ENCODE measurements at regions not wholly inside any gene's neighbourhood (a gene's known extent, or its start where the extent isn't known, plus 50 kb on each side); places are given as distances from the start of the nearest gene placed in this dataset.

DNA sequence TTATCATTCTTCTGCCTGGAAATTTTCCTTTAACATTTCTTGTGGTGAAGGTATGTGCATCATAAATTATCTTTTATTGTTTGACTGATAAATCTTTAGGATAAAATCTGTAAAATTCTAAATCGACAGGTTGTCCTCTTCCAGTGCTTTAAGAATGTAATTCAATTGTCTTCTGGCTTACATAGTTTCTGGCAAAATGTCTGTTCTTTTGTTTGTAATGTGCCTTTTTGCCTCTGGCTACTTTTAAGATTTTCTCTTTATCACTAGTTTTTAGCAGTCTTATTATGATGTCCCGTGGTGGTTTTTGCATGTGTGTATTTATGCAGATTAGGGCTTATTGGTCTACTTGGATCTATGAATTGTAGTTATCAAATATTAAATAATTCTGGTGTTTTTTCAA, 203.6 kb upstream of the COPS8 start:
- DNase-seq = no peak

DNA sequence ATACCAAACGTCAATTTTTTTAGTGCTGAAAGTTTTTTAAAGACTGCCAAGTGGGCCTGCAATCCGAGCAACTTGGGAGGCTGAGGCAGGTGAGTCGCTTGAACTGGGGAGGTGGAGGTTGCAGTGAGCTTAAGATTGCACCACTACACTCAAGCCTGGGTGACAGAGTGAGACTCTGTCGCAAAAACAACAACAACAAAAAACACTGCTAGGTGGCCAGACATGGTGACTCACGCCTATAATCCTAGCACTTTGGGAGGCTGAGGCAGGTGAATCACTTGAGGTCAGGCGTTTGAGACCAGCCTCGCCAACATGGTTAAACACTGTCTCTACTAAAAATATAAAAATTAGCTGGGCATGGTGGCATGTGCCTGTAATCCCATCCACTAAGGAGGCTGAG, 202.8 kb upstream of the COPS8 start:
- DNase-seq = no peak

DNA sequence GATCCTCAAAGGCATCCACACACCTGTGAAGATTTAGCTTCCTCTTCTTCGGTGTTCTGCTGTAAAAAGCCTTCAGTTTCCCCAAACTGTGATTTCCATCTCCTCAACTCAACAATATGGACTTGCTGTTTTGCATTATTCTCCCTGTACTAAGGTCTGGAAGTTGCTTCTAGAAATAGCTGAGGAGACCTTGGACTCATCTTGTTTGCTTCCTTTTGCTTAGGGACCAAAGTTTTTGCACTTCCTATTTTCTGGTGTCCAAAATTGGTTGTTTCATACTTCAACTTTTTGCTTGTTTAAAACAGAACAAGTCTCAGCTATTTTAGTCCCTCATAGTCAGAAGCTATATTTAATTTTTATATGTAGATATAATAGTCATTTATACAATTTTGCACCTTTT, 201.9 kb upstream of the COPS8 start:
- DNase-seq = no peak

DNA sequence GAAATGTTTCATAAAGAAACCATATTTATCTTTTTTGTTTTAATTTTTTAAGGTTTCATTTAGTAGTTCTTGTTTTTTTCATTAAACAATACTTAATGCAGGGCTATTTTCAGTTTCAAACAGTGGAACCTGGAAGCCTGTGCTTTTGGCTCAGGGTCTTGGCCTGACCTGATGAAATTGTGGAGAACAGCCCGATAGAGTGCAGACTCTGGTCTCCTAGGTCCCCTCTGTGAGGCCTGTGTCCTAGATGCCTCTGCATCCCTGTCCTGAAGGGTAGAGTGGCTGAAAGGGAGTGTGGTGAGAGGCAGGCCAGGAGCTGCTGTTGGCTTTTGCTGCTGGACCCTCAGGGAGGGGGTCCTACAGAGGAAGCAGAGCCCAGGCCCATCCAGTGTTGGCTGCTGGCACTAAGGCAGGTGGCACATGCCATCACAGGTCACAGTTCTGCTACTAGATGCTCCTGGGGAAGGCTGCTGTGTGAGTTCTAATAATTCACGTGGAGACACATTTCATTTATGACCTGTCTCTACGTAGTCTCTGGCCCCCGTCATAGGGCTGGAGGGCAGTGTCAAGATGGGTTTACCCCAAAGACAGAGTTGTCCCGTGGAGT, 201.0 kb upstream of the COPS8 start:
- no peak for DNase-seq

DNA sequence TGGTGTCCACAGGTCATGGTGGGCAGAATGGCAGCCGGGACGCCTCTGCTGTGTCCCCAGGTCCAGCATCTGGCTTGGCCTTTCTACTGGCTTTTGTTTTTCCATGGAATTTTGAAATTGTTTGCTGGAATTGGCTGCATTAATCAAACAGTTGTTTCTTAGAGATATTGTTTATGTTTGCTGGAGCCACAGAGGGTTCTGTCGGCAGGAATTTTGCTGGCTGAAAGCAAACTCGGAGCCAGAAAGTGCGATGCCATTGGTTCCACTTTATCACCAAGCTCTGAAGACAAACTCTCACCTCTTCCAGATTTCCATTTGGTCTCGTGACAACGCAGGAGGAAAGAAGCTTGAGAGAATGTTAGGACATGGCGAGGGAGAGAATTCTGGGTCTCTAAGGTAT, 199.2 kb upstream of the COPS8 start:
- DNase-seq = no peak

DNA sequence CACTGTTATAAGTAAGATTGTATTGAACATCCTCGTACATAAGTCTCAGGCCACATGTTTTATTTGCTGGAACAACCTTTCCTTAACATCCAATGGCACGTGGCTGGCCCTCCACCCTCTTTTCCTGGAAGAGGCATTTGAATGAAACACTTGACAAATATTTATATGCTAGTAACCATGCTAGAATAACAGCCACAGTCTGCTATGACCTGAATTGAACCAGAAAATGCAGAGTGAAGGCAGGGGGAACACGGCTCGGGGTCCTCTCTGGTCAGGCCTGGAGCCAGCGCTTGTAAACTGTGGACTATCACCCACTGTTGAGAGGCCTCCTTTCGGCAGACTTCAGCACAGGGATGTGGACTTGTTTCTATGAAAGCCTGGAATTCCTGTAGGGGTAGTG, 198.2 kb upstream of the COPS8 start:
- no peak for DNase-seq

DNA sequence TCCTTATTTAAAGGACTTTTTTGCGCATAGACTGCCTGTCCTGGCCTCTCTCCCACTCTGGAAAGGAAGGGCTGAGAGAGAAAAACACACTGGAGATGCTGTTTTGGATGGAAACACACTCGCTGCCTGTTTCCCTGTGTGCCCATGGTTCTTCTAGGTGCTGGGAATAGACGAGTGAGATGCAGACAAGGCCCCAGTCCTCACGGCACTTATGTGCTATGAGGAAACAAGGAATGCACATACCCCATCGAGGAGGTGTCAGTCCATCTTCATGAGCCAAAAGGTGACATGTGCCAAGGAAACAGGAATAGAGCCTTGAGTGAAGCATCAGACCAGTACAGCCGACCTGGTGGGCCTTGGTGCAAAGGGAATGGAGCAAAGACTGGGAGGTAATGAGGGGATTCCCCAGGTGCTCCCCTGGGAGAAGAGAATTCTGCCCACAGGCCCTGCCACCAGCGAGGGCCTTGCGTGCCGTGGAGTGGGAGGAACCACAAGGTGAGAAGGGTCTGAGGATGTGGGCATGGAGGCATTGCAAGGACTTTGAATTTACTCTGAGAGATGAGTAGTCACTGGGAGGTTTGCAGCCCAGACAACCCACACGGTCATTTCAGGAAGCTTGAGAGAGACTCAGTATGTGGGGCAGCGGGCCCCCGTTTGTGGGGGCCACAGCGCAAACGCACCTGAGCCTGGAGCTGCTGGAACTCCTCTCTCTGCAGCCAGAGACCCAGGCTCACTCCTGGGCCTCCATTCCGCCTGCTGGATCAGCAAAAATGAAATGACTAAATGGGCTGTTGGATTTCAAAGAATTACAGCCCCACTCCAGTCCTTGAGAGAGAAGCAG, 197.5 kb upstream of the COPS8 start:
- no peak for DNase-seq

DNA sequence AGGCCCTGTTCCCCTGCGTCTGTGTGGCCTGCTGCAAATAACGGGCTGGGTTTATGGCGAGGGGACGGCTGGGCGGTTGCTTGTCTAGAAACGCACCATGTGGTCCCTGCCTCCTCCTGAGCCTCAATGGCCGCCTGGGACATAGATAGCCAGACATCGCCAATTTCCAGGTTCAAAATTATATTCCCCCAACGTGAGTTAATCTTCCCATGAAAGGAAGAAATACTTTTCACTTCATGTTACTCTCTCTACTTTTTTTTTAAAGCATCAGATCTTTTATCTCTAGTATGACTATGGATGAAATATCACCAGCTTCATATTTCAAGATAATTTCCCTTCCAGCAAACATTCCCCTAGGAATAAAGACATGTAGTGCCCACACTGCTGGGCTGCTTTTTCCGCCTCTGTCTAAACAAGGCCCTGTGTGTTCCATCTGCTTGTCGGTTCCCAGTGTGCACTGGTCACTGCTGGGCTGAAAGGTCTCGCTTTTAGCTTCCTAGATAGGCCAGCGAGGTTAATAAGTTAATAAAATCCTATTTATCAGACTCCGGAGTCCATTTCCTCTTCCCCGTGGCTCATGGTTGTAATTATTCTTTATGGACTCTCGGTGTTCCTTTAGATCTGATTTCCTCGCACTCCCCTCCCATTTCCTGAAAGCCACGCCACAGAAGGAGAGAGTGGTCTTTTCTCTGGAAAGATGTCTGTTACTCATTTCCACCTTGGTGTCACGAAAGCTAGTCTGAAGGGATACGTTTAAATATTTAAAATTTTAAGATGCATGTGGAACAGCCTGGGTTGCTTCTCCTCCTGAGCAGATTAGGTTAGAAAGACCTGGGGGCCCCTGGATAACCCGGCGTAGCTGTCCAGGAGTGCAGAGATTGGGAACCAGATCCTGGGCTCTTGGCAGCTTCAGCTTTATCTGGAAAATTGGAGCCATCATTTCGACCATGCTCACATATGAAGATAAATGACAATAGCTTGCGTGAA, 196.6 kb upstream of the COPS8 start:
- DNase-seq = no peak

DNA sequence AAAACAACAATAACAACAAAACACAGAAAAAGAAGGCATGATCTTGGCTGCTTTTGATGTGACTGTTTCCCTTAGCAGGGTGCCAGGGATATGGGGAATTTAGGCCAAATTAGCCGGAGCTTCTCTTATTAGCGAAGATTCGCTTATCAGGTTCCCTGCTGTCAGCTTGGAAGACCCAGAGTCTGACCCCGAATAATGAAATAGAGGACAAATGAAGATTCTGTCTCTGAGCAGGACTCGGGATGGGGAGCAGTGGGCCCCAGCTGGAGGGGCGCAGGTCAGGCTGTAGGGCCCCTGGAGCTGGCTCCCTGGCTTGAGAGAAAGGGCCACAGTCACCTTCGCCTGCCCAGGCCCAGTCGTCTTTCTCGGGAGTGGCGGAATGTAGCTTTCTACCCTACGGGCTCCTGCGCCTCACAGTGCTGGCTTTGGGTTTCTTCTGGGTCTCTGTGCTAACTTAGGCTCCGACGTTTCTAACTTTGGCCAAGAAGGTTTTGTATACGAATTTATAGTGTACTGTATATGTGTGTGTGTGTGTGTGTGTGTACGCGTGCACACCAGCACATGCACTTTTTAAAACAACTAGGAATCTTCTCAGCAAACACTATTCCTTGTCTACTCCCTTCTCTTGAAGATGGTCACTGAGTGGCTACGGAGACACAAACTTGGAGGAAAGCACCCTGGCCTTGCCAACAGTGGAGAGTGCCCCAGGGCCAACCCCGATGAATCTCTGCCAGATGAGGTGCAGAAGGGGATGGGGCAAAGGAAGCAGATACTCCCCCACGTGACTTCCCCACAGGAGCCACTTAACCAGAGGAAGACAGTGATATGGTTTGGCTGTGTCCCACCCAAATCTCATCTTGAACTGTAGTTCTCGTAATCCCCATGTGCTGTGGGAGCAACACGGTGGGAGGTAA, 195.6 kb upstream of the COPS8 start:
- DNase-seq = no peak

DNA sequence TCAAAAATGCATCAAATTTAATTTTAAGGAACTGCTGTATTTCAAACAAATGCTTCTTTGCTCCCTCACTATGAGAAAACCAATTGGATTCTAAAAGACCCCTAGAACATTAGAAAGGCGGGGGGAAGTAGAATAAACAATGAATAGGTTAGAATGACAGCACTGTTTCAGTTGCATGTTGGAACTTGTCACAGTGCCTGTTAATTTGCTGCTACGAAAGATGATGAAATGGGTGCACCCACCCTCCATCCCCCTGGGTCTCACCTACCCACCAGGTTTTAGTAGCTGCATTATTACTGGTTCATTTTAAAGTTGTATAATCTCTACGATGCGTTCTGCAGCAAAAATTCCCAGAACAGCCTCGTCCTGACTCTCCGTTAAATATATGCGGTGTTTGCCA, 193.0 kb upstream of the COPS8 start:
- peak; percentile 54 for DNase-seq

DNA sequence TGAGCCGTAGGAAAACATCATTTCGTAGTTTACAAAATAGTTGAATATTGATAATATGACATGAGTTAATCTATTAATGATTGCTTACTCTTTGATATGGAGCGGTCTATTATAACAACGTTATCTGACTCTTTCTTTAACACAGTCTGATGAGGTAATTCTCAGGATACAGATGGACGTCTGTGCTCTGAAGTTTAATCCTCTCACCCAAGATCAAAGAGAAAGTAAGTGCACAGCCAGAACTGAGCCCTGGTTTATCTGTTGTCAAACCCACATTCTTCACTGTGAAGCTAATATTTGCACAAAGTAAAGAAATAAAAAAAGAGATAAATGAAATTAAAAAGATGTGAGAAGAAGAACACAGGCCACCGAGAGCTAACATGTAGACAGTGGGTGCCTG, 190.9 kb upstream of the COPS8 start:
- DNase-seq = no peak

DNA sequence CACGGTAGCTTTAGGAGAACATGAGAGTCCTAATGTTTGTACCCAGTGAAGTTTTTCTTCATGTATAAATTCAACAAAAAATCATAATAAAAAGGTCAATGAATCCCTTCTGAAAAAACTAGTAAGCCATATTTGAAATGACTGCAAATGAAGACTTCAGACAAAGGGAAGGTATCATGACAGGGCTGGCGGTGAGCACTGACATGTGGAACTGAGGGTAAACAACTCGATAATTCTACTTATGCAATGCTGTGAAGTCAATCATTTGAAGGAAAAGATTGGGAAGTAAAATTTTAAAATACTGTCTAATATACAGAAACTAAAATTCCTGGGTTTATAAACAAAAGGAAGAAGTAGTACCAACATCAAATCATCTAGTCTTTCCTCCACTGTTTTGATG, 190.2 kb upstream of the COPS8 start:
- no peak for DNase-seq

DNA sequence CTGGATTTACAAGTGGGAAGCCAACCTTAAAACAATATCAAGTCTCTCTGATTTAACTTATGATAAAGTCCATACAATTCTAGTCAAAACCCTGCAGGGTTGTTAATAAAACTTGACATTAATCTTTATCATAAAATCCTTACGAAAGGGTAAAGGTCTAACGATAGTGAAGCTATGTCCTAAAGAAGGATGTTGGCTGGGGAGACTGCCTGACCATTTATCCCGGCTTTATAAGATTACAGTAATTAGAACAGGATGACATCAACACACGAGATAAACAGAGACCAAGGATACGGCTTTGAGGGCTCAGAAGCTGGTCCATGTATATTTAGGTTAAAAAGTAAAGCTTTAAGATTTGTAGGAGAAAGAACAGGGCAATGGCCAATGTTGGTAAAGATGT, 189.0 kb upstream of the COPS8 start:
- DNase-seq = no peak

DNA sequence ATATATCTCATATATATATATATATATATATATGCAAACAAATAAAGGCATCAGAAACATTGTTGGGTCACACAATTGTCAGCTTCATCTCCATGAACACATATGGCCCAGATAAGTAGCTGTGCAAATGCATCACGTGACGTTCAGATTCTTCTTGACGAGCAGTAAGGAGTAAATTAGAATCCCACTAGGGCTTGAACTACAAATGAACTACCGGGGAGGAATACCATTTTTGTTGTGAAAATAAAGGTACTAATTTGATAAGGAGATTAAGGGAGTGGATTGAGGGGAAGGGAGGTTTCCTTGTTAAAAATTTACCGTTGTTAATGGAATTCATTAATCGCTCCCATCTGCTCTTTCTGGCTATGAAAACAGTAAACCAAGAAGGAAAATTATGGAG, 186.5 kb upstream of the COPS8 start:
- no peak for DNase-seq

DNA sequence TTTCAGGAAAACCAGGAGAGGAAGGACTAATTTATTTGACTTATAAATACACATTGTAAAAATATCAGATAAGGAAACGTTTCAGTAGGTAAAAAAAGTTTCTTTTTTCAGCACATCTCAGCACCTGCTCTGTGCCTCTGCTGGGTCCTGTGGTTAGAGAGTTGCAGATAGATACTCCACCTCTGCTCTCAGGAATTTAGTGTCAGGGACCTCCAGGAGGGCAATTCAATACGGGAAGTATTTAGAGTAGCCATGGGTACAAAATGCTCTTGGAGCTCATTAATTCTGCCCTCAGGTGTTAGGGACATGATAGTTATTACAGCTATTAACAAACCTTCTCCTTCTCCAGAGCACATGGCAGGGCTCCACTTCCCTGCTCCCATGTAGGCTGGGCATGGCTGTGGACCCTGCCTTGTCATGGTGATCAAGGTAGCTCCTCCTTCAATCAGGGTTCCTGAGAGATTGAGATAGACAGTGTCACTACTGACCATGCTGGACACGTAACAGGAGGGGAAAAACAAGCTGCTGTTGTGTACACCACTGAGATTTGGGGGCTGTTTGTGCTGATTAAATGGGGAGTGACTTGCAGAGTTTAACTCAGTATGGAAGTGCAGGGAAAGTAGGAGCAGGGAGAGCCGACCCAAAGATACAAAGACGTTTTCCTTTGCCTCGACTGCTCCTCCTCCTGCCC, 185.6 kb upstream of the COPS8 start:
- DNase-seq = no peak

DNA sequence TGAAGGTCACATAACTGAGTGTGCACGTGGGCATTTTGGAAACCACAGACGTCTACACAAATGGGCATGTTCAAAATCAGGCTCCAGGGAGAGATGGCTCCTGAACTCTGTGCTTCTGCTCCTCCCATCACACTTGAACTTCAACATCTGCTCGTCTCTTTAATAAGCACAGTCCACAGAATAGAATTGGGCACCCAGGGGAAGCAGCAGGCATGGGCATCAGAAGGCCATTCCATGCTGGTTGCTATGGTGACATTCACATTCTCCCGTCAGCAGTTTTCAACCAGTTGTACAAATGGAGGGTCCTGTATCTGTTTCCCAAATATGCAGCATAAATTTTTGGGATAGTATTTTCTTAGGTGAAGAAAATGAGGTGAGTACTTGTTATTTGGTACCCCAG, 183.7 kb upstream of the COPS8 start:
- DNase-seq = no peak

DNA sequence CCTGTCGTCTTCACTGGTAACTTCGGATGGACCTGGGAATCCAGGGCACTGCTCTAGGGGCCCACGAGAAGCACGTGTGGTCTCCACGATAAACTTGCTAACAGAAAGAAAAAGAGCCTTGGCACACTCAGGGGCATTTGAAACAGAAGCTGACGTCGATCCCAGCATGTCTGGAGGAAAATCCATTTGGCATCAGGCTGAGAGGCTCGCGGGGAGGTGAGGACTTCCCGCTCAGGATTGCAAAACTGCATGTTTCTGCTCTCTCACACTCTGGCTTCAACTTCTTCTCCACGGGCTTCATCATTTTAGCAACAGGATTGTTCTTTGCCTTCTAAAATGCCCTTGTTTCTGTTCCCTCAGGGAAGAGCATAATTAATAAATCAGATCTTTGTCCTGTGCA, 181.7 kb upstream of the COPS8 start:
- DNase-seq = no peak

DNA sequence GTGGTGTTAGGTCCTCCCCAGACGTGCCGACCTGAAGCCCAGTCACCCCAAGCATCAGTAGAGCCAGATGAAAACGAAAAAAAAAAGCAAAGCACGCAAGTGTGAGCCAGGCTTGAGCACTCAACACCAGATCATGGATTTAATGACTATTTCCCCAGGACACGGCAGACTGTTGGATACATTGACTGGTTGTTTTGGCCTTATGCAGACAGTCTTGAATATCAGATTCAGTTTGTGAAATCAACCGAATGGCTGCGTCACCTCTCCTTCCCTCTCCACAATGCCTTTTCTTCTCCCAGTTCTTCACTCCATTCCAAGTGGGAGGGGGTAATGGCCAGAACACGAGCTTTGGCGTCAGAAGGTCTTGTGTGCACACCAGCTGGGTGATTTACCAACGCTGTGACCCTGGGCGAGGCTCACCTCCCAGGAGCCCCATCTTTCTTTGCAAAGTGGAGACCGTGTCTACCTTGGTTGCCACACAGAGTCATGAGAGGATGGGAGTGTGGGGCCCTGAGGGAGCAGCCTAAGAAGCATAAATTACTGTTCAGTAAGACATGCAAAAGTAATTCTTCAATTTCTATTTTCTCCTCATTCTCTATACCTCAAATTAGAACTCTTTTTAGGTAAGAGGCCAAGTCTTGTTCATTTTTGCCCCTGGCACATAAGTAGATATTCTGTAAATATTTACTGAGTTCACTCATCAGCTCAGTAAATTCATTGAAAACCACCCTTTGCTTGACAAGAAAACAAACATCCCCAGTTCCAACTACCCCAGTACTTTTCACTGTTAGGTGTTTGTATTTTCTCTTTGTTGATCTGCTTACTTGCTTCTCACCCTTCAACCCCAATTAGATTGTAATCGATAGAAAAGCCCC, 181.1 kb upstream of the COPS8 start:
- DNase-seq = no peak

DNA sequence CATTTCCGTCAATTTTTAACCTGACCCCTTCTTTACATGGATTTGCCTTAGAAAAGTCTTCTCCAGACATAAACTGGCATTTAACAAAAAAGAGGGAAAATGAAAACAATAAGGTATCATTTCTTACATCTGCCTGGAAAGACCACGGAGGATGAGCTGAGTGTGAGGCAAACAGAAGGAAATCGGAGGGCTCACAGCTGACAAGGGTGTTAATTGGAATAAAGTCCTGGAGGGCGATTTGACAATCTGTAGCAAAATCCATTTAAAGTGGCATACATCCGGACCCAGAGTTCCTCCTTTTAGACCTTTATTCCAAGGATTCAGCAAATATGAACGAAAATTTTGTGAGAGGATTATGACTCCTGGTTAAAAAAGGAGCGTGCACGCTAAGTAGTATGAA, 179.7 kb upstream of the COPS8 start:
- DNase-seq = no peak

DNA sequence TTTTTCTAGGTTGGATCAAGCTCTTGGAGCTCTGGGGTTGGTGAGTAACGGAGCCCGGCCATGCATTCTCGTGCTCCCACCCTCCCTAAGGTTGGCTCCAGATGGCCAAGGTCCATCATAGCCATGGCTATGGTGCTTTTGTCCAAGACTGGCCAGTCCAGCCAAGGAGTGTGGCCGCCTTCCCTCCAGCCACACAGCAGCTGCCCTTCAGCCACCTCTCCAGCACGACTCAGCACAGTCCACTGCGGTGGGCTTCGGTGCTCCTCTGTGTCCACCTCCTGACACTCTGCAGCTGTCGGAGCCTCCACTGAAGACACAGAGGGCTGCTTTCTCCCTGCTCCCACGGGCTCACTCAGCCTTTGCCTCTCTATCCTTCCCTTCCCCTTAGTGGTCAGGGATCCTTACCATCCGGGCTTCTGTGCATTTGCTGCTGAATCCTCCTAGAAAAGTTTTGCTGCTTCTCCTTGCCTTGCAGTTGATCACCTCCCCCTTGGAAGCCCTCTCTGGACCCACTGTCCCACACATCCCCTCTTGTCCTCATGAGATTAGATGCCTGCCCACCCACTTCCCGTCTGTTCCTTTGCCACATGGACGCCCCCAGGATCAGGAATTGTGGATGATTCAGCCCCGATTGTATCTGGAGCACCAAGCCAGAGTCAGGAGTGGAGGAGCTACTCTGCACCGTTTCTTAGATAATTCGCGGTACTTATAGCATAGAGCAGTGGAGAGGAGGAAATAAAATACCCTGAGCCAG, 177.1 kb upstream of the COPS8 start:
- no peak for DNase-seq

Measured in NCI-H1694 treated with DMSO at 0.1 percent for 48 hours (cell line).